Left ventricle myocardium inferior (tissue), 1 donor: ENCODE measurements at regions not wholly inside any gene's neighbourhood (a gene's known extent, or its start where the extent isn't known, plus 50 kb on each side); places are given as distances from the start of the nearest gene placed in this dataset.

Experiments used
- DNase-seq: peaks from one replicate; pipeline ENCODE4 v3.0.0-alpha.2; 2020
- H3K27ac ChIP-seq: fragments of 200-600 bp; replicated peaks from 2 replicates; pipeline ENCODE4 v1.8.0; 2021
- H3K27me3 ChIP-seq: fragments of 200-600 bp; 2 replicates; pipeline ENCODE4 v1.8.0; 2021; ENCODE audit warnings: low read depth
- H3K36me3 ChIP-seq: fragments of 200-600 bp; 2 replicates; pipeline ENCODE4 v1.8.0; 2021
- H3K4me1 ChIP-seq: fragments of 200-600 bp; 2 replicates; pipeline ENCODE4 v1.8.0; 2021
- H3K4me3 ChIP-seq: fragments of 200-600 bp; 2 replicates; pipeline ENCODE4 v1.8.0; 2021; ENCODE audit warnings: mild to moderate bottlenecking, moderate library complexity
- H3K9me3 ChIP-seq: fragments of 200-600 bp; replicated peaks from 2 replicates; pipeline ENCODE4 v1.8.0; 2021
- intact Hi-C: fragments of 100-400 bp; cut with micrococcal nuclease; formaldehyde crosslinking; loops from one replicate; pipeline ENCODE4 v1.11.0; 2022
- TF ChIP-seq, protein P1 (sequence below): fragments of 200-600 bp; IDR thresholded peaks from 2 replicates; pipeline ENCODE4 v1.8.0; 2021; ENCODE audit warnings: antibody characterized with exemption, mild to moderate bottlenecking, borderline replicate concordance
- donor health status: DM: no; HTN: yes; CAD: no; lungs with severe emphysema.

DNA sequence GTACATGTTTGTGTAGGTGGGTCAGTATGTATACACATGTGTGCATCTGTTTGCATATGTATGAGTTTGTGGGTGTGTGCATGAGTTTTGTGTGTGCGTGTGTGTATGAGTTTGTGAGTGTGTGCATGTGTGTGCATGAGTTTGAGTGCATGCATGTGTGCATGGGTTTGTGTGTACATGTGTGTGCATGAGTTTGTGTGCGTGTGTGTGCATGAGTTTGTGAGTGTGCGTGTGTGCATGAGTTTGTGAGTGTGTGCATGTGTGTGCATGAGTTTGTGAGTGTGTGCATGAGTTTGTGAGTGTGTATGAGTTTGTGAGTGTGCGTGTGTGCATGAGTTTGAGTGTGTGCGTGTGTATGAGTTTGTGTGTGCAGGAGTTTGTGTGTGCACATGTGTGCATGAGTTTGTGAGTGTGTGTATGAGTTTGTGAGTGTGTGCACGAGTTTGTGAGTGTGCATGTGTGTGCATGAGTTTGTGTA is 61.5 kb downstream of the FZD10 start:
- H3K36me3 ChIP-seq: no peaks in the 10 kb centered on the region
- DNase-seq: no peak
- H3K27ac ChIP-seq: no peak overlapping the region
- H3K9me3 ChIP-seq: peaks cover 6% of the 10 kb centered on the region
- no peak overlapping the region for H3K4me3 ChIP-seq
- intact Hi-C loops: no loop called here
- no peaks in the 10 kb centered on the region for H3K4me1 ChIP-seq
- H3K27me3 ChIP-seq: peaks cover 86% of the 10 kb centered on the region
- TF ChIP-seq, protein P1, sequence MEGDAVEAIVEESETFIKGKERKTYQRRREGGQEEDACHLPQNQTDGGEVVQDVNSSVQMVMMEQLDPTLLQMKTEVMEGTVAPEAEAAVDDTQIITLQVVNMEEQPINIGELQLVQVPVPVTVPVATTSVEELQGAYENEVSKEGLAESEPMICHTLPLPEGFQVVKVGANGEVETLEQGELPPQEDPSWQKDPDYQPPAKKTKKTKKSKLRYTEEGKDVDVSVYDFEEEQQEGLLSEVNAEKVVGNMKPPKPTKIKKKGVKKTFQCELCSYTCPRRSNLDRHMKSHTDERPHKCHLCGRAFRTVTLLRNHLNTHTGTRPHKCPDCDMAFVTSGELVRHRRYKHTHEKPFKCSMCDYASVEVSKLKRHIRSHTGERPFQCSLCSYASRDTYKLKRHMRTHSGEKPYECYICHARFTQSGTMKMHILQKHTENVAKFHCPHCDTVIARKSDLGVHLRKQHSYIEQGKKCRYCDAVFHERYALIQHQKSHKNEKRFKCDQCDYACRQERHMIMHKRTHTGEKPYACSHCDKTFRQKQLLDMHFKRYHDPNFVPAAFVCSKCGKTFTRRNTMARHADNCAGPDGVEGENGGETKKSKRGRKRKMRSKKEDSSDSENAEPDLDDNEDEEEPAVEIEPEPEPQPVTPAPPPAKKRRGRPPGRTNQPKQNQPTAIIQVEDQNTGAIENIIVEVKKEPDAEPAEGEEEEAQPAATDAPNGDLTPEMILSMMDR: no peak

- H3K4me1 ChIP-seq: no peaks in the 10 kb centered on the region
- intact Hi-C loops: no loop called here
- peaks cover 6% of the 10 kb centered on the region for H3K9me3 ChIP-seq
- DNase-seq: no peak
- no peak overlapping the region for H3K27ac ChIP-seq
- H3K36me3 ChIP-seq: no peaks in the 10 kb centered on the region
- H3K4me3 ChIP-seq: no peak overlapping the region
- H3K27me3 ChIP-seq: peaks cover 79% of the 10 kb centered on the region
- TF ChIP-seq, protein P1: no peak
These were observed 62.3 kb downstream of the FZD10 start for GRCh38 chr12:130224613-130225012.

DNA sequence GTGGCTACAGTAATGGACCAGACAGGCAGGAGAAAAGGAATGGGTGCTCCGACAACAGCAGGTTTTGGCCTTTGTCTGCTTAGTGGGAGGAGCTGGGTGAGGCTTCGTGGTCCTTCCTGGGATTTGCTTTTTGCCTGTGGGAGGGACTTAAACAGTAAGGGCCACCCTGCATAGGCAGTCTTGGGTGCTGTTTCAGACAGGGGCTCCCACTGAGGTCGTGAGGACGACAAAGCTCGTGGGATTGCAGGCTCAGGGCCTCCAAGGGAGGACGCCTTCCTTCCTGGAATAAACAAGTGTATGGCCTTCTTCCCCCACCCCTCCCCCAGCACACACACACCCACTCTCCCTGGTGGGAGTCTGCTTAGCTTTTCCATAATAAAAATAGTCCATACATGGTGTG is 63.1 kb downstream of the FZD10 start:
- Histone ChIP-seq H3K27ac (no peak overlapping the region), H3K9me3 (peaks cover 11% of the 10 kb centered on the region), H3K27me3 (peaks cover 74% of the 10 kb centered on the region), H3K36me3 (no peaks in the 10 kb centered on the region), H3K4me1 (no peaks in the 10 kb centered on the region), H3K4me3 (no peak overlapping the region)
- no peak for DNase-seq
- TF ChIP-seq, protein P1: no peak
- intact Hi-C loops: no loop called here

DNA sequence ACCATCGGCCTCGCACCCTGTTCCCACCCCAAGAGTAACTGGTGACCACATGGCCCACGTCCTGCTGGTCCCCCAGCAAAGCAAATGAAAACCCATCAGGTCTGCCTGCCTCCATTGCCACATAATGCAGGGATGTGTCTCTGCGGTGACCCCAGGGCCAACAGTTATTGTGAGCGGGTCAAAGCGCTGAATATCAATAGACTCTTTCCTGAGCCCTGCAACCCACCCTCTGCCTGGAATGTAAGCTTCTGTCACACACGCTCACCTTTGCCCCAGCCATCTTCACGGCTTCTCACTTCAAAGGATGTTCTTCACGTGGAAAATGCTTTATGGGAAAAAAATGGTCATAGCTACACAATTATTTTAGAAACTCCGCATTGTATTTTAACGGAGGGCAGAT is 63.9 kb downstream of the FZD10 start:
- Histone ChIP-seq H3K4me1 (no peaks in the 10 kb centered on the region), H3K27me3 (peaks cover 70% of the 10 kb centered on the region), H3K4me3 (no peak overlapping the region), H3K27ac (no peak overlapping the region), H3K9me3 (peaks cover 18% of the 10 kb centered on the region), H3K36me3 (no peaks in the 10 kb centered on the region)
- DNase-seq: no peak
- TF ChIP-seq, protein P1: no peak
- intact Hi-C loops: no loop called here

GRCh38 chr12:130226771-130227170 is 64.5 kb downstream of the FZD10 start:
- H3K27me3 ChIP-seq: peaks cover 72% of the 10 kb centered on the region
- DNase-seq: no peak

More at GRCh38 chr12:130226771-130227170, 64.5 kb downstream of the FZD10 start:
- TF ChIP-seq, protein P1: no peak
- H3K27ac ChIP-seq: no peak overlapping the region
- no peak overlapping the region for H3K4me3 ChIP-seq
- H3K36me3 ChIP-seq: no peaks in the 10 kb centered on the region
- intact Hi-C loops: no loop called here
- no peaks in the 10 kb centered on the region for H3K4me1 ChIP-seq
- peaks cover 25% of the 10 kb centered on the region for H3K9me3 ChIP-seq
